Hepatocyte (in vitro differentiated cells): ENCODE measurements at regions not wholly inside any gene's neighbourhood (a gene's known extent, or its start where the extent isn't known, plus 50 kb on each side); places are given as distances from the start of the nearest gene placed in this dataset.

Experiments
- CTCF ChIP-seq: fragments of 200-600 bp; sonication (generic); IDR thresholded peaks from 2 replicates; pipeline ENCODE4 v1.5.1; 2016; ENCODE audit warnings: antibody characterized with exemption, mild to moderate bottlenecking; ENCODE audit not compliant: poor library complexity
- EZH2 ChIP-seq: fragments of 200-600 bp; sonication (generic); IDR thresholded peaks from 2 replicates; pipeline ENCODE4 v1.6.1; 2016; ENCODE audit warnings: antibody characterized with exemption, mild to moderate bottlenecking, borderline replicate concordance
- EZH2phosphoT487 ChIP-seq: fragments of 200-600 bp; sonication (generic); IDR thresholded peaks from one replicate; pipeline ENCODE4 v1.6.1; 2018; ENCODE audit warnings: antibody characterized with exemption, mild to moderate bottlenecking, low read depth, moderate library complexity; ENCODE audit not compliant: unreplicated experiment, severe bottlenecking

- no peak for TF ChIP-seq CTCF
- TF ChIP-seq EZH2, result no peak
- TF ChIP-seq EZH2phosphoT487, result no peak
Observed at GRCh38 chr20:60509407-60509806, 551.2 kb downstream of the CDH26 start.
